ENCODE measurements at regions not wholly inside any gene's neighbourhood (a gene's known extent, or its start where the extent isn't known, plus 50 kb on each side); places are given as distances from the start of the nearest gene placed in this dataset.
A peak's percentile ranks its signal among the peaks of the same experiment; 100 is the strongest.

DNA sequence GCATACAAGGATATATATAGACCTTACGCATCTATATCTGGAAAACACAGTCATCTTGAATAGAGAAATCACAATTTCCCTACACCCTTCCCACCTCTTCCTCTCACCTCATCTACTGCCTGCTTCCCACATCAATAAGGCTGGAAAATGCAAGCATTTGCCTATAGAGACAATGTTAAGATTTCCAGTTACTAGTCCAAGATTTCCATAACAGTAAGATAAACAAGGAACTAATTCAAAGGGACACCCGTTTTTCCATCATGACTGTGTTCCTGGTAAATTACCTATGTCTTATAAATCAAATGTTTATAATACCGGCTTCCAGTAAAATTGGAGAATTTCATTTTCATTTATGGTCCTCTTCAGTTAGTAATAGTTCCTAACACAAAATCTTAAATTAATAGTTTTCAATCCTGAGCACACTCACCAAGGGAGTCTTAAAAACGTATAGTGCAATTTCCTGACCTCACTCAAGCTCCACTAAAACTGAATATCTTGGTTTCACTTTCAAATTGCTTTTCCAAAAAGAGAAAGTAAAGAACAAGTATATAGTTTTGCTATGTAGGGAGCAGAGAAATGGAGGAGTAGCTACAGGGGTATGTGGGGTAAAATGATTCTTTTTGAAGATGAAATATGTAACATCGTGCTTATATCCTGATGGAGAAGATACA is 398.7 kb downstream of the PLPP3 start:
- H3K27me3 ChIP-seq (replicated peaks in 1 of 7), result no peaks in the 10 kb centered on the region
- H3K27ac ChIP-seq, result peak overlapping the region in 4 of 8 donors; percentile 23 to 51 (median 35)
- TF ChIP-seq POLR2AphosphoS5 (IDR thresholded peaks at IDR 0.05) (no peak), POLR2A (IDR thresholded peaks at IDR 0.05) (no peak)
- TF ChIP-seq, protein P1, sequence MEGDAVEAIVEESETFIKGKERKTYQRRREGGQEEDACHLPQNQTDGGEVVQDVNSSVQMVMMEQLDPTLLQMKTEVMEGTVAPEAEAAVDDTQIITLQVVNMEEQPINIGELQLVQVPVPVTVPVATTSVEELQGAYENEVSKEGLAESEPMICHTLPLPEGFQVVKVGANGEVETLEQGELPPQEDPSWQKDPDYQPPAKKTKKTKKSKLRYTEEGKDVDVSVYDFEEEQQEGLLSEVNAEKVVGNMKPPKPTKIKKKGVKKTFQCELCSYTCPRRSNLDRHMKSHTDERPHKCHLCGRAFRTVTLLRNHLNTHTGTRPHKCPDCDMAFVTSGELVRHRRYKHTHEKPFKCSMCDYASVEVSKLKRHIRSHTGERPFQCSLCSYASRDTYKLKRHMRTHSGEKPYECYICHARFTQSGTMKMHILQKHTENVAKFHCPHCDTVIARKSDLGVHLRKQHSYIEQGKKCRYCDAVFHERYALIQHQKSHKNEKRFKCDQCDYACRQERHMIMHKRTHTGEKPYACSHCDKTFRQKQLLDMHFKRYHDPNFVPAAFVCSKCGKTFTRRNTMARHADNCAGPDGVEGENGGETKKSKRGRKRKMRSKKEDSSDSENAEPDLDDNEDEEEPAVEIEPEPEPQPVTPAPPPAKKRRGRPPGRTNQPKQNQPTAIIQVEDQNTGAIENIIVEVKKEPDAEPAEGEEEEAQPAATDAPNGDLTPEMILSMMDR (IDR thresholded peaks at IDR 0.05 in 8 of 11, conservative IDR thresholded peaks at IDR 0.05 in 3 of 11), result no peak
- no peak for DNase-seq
- peak overlapping the region in 2 of 8 donors; percentile 18 to 49 for H3K4me3 ChIP-seq
- H3K36me3 ChIP-seq, result no peaks in the 10 kb centered on the region
- intact Hi-C loops (cut with DNase I; ENCODE audit: low total_unique reads), result no loop called here
- H3K4me1 ChIP-seq, result peaks cover 0 to 16% (median 6%) of the 10 kb centered on the region in 6 donors
- 37 to 52% (median 43%) methylated on average over 5 of the region's 5 CpGs for WGBS, 5 donors
- no peaks in the 10 kb centered on the region for H3K9me3 ChIP-seq

DNA sequence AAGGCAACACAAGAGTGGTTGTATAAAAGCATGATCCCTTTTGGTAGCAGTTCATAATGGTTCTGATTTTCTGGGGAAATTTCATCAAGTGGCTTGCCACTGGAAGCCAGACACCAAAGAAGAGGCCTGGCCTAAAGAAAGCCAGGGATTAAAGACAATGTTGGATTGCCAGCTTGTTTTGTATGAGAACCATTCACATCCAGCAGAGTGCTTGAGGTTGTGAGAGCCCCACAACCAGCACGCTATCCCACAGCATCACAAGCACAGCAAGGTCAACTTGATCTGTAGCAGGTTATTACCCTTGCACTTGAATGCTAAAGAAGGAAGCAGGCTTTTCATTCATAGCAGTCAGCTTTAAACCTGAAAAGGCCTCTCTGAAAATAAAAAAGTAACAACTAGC is 399.8 kb downstream of the PLPP3 start:
- WGBS, 5 donors, result 82 to 95% (median 86%) methylated on average over 1 of the region's 1 CpG
- H3K36me3 ChIP-seq, result no peaks in the 10 kb centered on the region
- no peak for TF ChIP-seq POLR2AphosphoS5 (IDR thresholded peaks at IDR 0.05)
- TF ChIP-seq POLR2A (IDR thresholded peaks at IDR 0.05), result no peak
- TF ChIP-seq, protein P1 (IDR thresholded peaks at IDR 0.05 in 8 of 11, conservative IDR thresholded peaks at IDR 0.05 in 3 of 11), result no peak
- H3K9me3 ChIP-seq, result no peaks in the 10 kb centered on the region
- H3K4me1 ChIP-seq, result peaks cover 0 to 16% (median 6%) of the 10 kb centered on the region in 6 donors
- no peak for DNase-seq
- intact Hi-C loops (cut with DNase I; ENCODE audit: low total_unique reads), result no loop called here
- no peaks in the 10 kb centered on the region for H3K27me3 ChIP-seq (replicated peaks in 1 of 7)
- no peak overlapping the region for H3K4me3 ChIP-seq
- no peak overlapping the region for H3K27ac ChIP-seq

DNA sequence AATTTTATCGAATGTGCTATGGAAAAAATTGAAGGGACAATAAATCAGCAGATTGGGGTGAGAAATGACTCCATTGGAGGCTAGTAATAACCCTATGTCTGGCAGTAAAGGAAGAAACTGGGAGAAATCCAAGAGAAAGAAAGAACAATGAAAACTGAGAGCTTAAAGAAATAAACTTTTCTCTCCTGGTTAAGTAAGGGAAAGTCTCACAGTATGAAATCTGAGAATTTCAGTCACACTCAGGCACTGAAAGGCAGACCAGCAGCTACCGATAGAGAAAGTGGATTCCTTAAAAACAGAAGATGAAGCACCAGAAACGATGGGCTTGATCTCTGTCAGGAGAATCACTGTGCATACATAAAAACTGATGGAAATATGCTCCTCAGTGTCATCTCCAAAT is 404.2 kb downstream of the PLPP3 start:
- no peak overlapping the region for H3K27ac ChIP-seq
- no peak overlapping the region for H3K4me3 ChIP-seq
- DNase-seq, result no peak
- H3K27me3 ChIP-seq (replicated peaks in 1 of 7), result no peaks in the 10 kb centered on the region
- peaks cover 0 to 4% (median under 1%) of the 10 kb centered on the region in 6 donors for H3K4me1 ChIP-seq
- H3K36me3 ChIP-seq, result no peaks in the 10 kb centered on the region
- H3K9me3 ChIP-seq, result peaks cover 0 to 4% (median 0%) of the 10 kb centered on the region in 8 donors
- WGBS, 5 donors, result 78 to 88% (median 83%) methylated on average over 3 of the region's 3 CpGs
- TF ChIP-seq POLR2AphosphoS5 (IDR thresholded peaks at IDR 0.05), result no peak
- TF ChIP-seq POLR2A (IDR thresholded peaks at IDR 0.05), result no peak
- TF ChIP-seq, protein P1 (IDR thresholded peaks at IDR 0.05 in 8 of 11, conservative IDR thresholded peaks at IDR 0.05 in 3 of 11), result no peak
- intact Hi-C loops (cut with DNase I; ENCODE audit: low total_unique reads), result no loop called here

DNA sequence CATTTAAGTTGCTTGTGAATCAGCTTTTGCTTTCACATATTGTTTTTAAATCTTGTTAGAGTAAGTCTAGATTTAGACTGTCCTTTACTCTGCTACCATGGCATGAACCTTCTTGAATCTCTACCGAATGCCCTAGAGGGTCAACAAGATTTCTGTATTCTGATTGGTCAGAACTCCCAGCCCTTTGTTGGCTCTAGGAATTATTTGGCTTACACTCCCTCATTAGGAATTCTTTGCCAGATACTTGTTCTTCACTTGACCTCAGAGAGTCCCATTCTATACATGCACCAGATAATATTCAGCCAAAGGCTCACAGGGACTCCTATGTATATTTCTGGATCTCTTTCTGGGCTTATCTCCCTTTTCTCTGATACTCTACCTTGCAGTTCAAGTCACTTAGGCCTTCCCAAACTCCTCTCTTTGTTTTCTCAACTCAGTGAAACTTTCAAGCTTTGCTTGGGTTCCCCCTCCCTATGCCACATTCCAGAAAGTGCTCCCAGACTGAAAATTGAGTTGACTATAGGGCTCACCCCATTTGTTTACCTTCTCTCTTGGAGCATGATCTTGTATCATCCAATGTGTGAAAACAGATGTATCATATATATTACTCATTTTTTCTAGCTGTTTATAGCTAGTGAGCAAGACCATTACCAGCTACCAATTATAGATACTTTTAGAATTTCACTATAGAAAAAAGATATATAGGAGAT is 405.0 kb downstream of the PLPP3 start:
- no peaks in the 10 kb centered on the region for H3K4me1 ChIP-seq
- TF ChIP-seq POLR2AphosphoS5 (IDR thresholded peaks at IDR 0.05) (no peak), POLR2A (IDR thresholded peaks at IDR 0.05) (no peak)
- TF ChIP-seq, protein P1 (IDR thresholded peaks at IDR 0.05 in 8 of 11, conservative IDR thresholded peaks at IDR 0.05 in 3 of 11), result no peak
- peaks cover 0 to 4% (median 0%) of the 10 kb centered on the region in 8 donors for H3K9me3 ChIP-seq
- no peaks in the 10 kb centered on the region for H3K36me3 ChIP-seq
- no peak for DNase-seq
- WGBS, 5 donors, result 67 to 87% (median 83%) methylated on average over 1 of the region's 1 CpG
- no peaks in the 10 kb centered on the region for H3K27me3 ChIP-seq (replicated peaks in 1 of 7)
- H3K27ac ChIP-seq, result no peak overlapping the region
- no peak overlapping the region for H3K4me3 ChIP-seq
- intact Hi-C loops (cut with DNase I; ENCODE audit: low total_unique reads), result no loop called here
